Hippocampal formation (tissue), 2 donors: ENCODE measurements at regions not wholly inside any gene's neighbourhood (a gene's known extent, or its start where the extent isn't known, plus 50 kb on each side); places are given as distances from the start of the nearest gene placed in this dataset.

Source experiments
- DNase-seq, 2 donors: peaks; one replicate each; lab custom pipeline; 2025; lab: John Stamatoyannopoulos, UW

GRCh38 chr12:87165733-87166375 lies 863.3 kb downstream of the C12orf50 start:
- no peak for DNase-seq

- DNase-seq, result no peak
These were observed 866.1 kb downstream of the C12orf50 start for GRCh38 chr12:87163122-87163521.

- DNase-seq, result no peak
These were observed 868.2 kb downstream of the C12orf50 start for GRCh38 chr12:87160848-87161601.

- no peak for DNase-seq
These were observed 871.4 kb downstream of the C12orf50 start for GRCh38 chr12:87157791-87158190.

GRCh38 chr12:87155621-87156020 lies 873.6 kb downstream of the C12orf50 start:
- DNase-seq, result no peak

- no peak for DNase-seq
These were observed 876.2 kb downstream of the C12orf50 start for GRCh38 chr12:87152841-87153528.

- no peak for DNase-seq
These were observed 877.1 kb downstream of the C12orf50 start for GRCh38 chr12:87152075-87152474.

- no peak for DNase-seq
These were observed 878.1 kb downstream of the C12orf50 start for GRCh38 chr12:87150969-87151662.

GRCh38 chr12:87142342-87142741 lies 886.2 kb upstream of the MGAT4C start:
- no peak for DNase-seq

- no peak for DNase-seq
These were observed 884.9 kb upstream of the MGAT4C start for GRCh38 chr12:87141091-87141490.

GRCh38 chr12:87140262-87140661 lies 884.1 kb upstream of the MGAT4C start:
- DNase-seq, result no peak

GRCh38 chr12:87137220-87137619 lies 881.0 kb upstream of the MGAT4C start:
- no peak for DNase-seq

GRCh38 chr12:87136330-87136976 lies 880.3 kb upstream of the MGAT4C start:
- DNase-seq, result no peak

GRCh38 chr12:87127272-87127671 lies 871.1 kb upstream of the MGAT4C start:
- peak in 1 of 2 donors; percentile 12 for DNase-seq

- no peak for DNase-seq
These were observed 865.7 kb upstream of the MGAT4C start for GRCh38 chr12:87121896-87122295.

GRCh38 chr12:87120440-87120839 lies 864.2 kb upstream of the MGAT4C start:
- no peak for DNase-seq

GRCh38 chr12:87119713-87120112 lies 863.5 kb upstream of the MGAT4C start:
- no peak for DNase-seq

- no peak for DNase-seq
These were observed 861.3 kb upstream of the MGAT4C start for GRCh38 chr12:87117526-87117925.

- DNase-seq, result no peak
These were observed 860.6 kb upstream of the MGAT4C start for GRCh38 chr12:87116780-87117179.

- no peak for DNase-seq
These were observed 856.6 kb upstream of the MGAT4C start for GRCh38 chr12:87112571-87113345.

- DNase-seq, result no peak
These were observed 851.6 kb upstream of the MGAT4C start for GRCh38 chr12:87107766-87108165.
